GM18861 (cell line): ENCODE measurements at regions not wholly inside any gene's neighbourhood (a gene's known extent, or its start where the extent isn't known, plus 50 kb on each side); places are given as distances from the start of the nearest gene placed in this dataset.

Experiments used
- ATAC-seq: cut with Tn5 transposase; IDR thresholded peaks from one replicate; pipeline ENCODE4 v1.9.1; 2021; ENCODE audit not compliant: unreplicated experiment

- no peak for ATAC-seq
These were observed 1439.8 kb upstream of the ALCAM start for GRCh38 chr3:103926936-103927335.

- no peak for ATAC-seq
These were observed 1438.8 kb upstream of the ALCAM start for GRCh38 chr3:103927896-103928295.

GRCh38 chr3:103937094-103937493 is 1429.6 kb upstream of the ALCAM start:
- ATAC-seq, result no peak

- no peak for ATAC-seq
These were observed 1419.6 kb upstream of the ALCAM start for GRCh38 chr3:103947062-103947461.

- ATAC-seq, result no peak
These were observed 1417.0 kb upstream of the ALCAM start for GRCh38 chr3:103949693-103950092.

- no peak for ATAC-seq
These were observed 1416.0 kb upstream of the ALCAM start for GRCh38 chr3:103950676-103951075.

GRCh38 chr3:103953796-103954195 is 1412.9 kb upstream of the ALCAM start:
- no peak for ATAC-seq

- ATAC-seq, result no peak
These were observed 1405.9 kb upstream of the ALCAM start for GRCh38 chr3:103960819-103961218.

- ATAC-seq, result no peak
These were observed 1403.1 kb upstream of the ALCAM start for GRCh38 chr3:103963599-103963998.

- ATAC-seq, result no peak
These were observed 1400.9 kb upstream of the ALCAM start for GRCh38 chr3:103965764-103966163.

GRCh38 chr3:103966749-103967148 is 1400.0 kb upstream of the ALCAM start:
- no peak for ATAC-seq

GRCh38 chr3:103968131-103968530 is 1398.6 kb upstream of the ALCAM start:
- ATAC-seq, result peak; percentile 77

GRCh38 chr3:103968751-103969150 is 1398.0 kb upstream of the ALCAM start:
- ATAC-seq, result peak; percentile 83

- ATAC-seq, result peak; percentile 96
These were observed 1389.8 kb upstream of the ALCAM start for GRCh38 chr3:103976931-103977339.

- ATAC-seq, result no peak
These were observed 1389.3 kb upstream of the ALCAM start for GRCh38 chr3:103977417-103977816.

GRCh38 chr3:103991461-103992115 is 1375.1 kb upstream of the ALCAM start:
- ATAC-seq, result no peak

GRCh38 chr3:103992469-103992868 is 1374.2 kb upstream of the ALCAM start:
- no peak for ATAC-seq

GRCh38 chr3:104004956-104005355 is 1361.8 kb upstream of the ALCAM start:
- no peak for ATAC-seq

GRCh38 chr3:104005815-104006214 is 1360.9 kb upstream of the ALCAM start:
- ATAC-seq, result no peak

- no peak for ATAC-seq
These were observed 1348.2 kb upstream of the ALCAM start for GRCh38 chr3:104018541-104018940.

GRCh38 chr3:104031598-104031997 is 1335.1 kb upstream of the ALCAM start:
- ATAC-seq, result no peak

- no peak for ATAC-seq
These were observed 1334.4 kb upstream of the ALCAM start for GRCh38 chr3:104032283-104032682.

GRCh38 chr3:104040896-104041295 is 1325.8 kb upstream of the ALCAM start:
- ATAC-seq, result peak; percentile 74
